NCI-H526 treated with DMSO at 0.1 percent for 48 hours (cell line): ENCODE measurements at regions not wholly inside any gene's neighbourhood (a gene's known extent, or its start where the extent isn't known, plus 50 kb on each side); places are given as distances from the start of the nearest gene placed in this dataset.

ENCODE experiments used
- DNase-seq: peaks from one replicate; lab custom pipeline; 2025; lab: John Stamatoyannopoulos, UW

DNA sequence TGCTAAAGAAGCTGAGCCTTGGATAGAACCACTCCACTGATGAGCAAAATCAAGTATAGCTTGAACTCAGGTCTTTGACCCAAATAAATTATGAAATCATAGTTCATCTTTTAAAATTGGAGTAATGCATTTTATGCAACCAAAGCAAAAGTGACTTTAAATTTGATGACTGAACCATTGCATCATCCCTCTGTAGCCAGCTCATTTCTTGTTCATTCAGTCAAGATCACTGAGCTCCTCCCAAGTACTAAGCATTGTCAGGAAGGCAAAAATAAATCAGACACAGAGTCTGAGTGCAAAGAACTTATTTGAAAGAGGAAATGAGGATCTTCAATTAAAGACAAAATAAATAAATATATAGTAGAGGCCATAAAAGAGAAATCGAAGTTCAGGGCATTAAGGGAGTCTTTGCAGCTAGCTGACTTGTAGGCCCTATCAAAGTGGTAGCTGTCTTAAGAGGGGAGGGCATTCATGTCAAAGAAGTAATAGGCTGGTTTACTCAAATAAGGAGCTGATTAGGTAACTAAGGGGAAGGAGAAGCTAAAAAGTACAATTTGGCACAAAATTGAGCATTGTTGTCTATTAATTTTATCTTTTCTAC is 411.8 kb downstream of the MTX2 start:
- no peak for DNase-seq

GRCh38 chr2:176681584-176682115 is 412.4 kb downstream of the MTX2 start:
- DNase-seq: no peak

DNA sequence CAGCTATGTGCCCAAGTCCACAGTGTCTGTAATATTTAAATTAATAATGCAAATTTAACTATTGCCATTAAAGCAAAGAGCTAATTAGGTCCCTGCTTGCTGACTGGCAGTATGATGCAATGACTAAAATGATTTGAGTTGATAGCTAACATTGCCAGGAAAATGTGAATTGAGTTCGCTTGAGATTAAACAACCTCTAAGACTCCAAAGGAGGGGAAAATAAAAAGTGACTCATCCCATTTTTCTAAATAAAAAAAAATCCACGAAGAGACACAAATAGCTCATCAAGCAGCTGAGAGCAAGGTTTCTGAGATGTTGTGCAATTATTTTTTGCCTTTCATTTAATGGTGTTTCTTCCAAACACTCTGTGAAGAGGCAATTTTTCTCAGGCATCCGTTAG is 413.0 kb downstream of the MTX2 start:
- no peak for DNase-seq

- no peak for DNase-seq
Observed at GRCh38 chr2:176683618-176684111, 414.4 kb downstream of the MTX2 start.

- DNase-seq: no peak
Observed at GRCh38 chr2:176685908-176686307, 416.7 kb downstream of the MTX2 start.

- no peak for DNase-seq
Observed at GRCh38 chr2:176686328-176686727, 417.1 kb downstream of the MTX2 start.

GRCh38 chr2:176687342-176687741 is 418.1 kb downstream of the MTX2 start:
- no peak for DNase-seq

- no peak for DNase-seq
Observed at GRCh38 chr2:176687944-176688343, 418.7 kb downstream of the MTX2 start.

GRCh38 chr2:176689711-176690110 is 420.5 kb downstream of the MTX2 start:
- DNase-seq: no peak

DNA sequence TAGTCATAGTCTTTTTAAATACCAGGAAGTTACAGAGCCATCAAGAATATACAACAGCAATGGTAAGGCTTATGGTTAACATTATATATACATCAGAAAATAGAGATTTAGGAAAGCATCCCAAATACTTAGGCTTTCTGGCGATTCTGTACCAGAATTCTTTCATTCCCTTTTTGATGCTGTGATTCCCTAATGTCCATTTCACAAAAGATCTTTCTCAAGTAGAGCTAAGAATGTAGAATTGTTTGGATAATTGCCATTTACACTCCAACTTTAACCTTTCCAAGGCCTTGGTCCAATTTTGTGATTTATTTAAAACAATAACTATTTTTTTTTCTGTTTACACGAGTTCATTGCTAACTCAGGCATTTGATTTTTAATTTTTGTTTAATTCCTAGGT is 422.2 kb downstream of the MTX2 start:
- no peak for DNase-seq

- DNase-seq: no peak
Observed at GRCh38 chr2:176692533-176692932, 423.3 kb downstream of the MTX2 start.

GRCh38 chr2:176699098-176699497 is 429.9 kb downstream of the MTX2 start:
- DNase-seq: no peak

- no peak for DNase-seq
Observed at GRCh38 chr2:176699644-176700043, 430.4 kb downstream of the MTX2 start.

DNA sequence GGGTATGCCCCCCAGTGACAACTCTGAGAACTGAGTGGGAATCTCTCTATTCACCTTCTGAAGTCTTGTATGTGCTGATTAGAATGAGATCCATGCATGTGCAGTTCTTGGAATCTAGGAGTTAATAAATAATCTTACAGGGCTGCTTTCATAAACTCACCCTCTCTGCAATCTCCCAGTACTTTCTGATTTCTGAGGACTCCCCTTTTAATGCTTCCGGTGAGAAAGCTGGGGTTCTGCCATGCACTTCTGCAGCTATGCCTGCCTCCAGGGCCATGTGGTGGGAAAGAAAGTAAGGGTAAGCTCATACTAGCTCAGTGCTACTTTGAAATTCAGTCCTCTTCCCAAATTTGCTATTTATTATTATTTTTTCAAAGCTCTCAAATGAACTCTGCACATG is 432.9 kb downstream of the MTX2 start:
- no peak for DNase-seq

DNA sequence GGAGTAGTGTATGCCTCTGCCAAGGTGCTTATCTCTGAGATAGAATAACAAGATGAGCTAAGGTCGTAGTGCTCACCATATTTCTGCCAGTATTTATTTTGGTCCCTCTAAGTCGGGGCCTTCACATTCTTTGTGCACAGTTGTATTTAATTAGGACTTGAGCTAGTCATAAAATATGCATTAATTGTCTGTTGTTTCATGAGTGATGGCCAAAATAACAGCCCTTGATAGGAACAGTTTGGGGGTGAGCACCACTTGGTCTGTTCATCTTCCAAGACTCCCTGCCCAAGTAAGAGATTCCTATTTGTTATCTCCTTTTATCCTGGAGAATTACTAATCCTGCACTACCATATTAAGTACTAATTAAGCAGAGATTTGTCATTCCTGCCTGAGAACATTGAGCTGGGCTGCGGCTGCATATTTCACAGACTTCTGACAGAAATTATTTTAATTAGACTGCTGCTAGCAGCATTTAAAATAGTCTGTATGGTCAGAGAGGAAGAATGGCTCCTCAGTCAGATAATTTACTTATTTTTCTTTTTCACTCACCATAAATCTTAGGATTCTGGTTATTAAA is 435.1 kb downstream of the MTX2 start:
- DNase-seq: no peak

GRCh38 chr2:176709149-176709951 is 440.1 kb downstream of the MTX2 start:
- DNase-seq: no peak

DNA sequence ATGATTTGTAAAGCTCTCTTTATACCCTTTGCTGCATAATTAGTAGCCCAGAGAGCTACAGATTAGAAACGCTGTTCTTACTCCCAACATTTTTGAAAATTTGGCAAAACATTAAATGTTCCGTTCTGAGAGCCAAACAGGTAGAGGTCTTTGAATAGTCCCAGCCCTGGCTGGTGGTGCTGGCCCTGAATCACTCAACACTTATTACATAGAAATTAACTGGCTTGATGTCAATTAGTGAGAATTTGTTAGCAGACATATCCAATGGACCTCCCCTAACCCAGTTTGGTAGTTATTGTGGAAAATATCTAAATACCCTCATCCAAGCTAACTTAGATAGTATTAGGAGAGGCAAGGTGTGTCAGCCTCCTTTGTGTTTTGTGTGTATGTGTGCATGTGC is 440.7 kb downstream of the MTX2 start:
- no peak for DNase-seq

DNA sequence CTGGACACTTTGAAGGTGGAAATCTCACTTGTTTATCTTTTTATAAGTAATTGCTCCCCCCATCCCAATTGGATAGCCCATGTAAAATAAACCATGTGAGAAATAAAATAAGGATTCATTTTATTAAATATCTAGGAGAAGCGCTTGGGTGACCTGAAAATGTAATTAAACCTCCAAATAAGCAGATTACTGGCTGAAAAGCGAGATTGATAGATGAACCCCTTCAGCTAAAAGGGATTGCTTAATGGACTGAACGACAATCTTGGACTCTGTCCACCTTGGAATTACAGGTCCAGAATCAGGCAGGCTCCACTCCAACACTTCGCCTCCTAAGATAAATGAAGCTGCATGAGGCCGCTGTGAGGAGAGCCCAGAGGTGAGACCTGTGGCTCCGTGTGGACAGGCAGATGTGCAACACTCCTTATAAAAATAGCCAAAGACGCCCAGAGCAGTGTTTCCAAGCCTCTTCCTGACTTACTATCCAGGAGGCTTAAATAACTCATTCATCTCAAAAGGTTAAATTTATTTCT is 441.5 kb downstream of the MTX2 start:
- DNase-seq: no peak

- no peak for DNase-seq
Observed at GRCh38 chr2:176725873-176726645, 456.8 kb downstream of the MTX2 start.

DNA sequence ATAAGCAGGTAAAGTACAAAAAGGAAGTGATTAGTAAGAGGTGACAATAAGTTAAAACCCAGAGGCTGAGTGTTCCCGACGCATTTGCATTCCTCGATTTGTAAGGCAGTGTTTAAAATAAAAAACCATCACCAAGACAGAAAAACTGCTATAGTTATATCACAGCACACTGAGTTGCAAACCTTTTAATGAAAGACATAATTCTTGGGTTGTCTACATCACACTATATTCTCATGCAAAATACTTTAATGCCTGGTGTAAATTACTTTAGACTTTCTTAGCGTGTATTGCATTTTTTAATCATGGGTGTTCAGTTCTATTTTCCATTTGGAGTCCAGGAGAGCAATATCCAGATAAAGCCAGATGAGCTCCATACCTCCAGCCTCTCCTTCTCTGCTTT is 458.5 kb downstream of the MTX2 start:
- no peak for DNase-seq

DNA sequence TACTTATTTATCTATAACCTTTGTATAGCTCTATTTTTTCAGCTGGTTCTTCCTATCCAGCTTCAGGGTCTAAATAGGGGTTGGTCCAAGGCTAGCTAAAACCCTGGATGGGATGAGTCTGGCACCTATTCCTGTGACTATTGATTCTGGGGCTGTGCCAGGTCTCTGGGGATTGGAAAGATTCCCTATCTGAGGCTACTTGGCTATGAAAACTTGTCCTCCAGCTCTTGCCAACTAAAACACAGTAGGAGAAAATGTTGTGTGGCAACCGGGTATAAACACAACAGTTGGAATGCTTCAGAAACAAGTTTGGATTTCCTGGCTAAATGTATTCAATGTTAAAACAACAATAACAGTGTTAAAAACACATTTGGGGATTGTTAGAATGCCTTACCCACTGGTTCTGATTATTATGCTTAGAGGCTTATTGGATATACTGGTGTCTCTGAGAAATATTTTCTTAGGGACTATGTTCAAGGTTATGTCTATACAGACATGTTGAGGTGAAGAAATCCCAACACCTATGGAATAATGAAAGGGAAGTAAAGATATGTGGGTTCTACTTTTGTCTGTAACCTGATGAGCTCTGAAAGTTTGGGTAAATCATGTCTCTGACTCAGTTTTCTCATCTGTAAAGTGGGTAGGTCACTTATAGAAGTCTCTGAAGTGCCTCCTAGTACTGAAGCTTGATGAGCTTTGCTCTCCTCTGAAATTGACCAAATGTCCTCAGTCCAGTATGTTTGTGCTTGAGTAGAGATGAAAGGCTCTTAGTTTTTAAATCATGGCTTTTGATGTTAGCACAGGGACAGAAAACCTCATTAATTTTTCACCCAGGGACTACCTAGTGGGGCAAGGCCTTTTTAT is 460.7 kb downstream of the MTX2 start:
- DNase-seq: no peak
